DMS114 treated with DMSO at 0.1 percent for 48 hours (cell line): ENCODE measurements at regions not wholly inside any gene's neighbourhood (a gene's known extent, or its start where the extent isn't known, plus 50 kb on each side); places are given as distances from the start of the nearest gene placed in this dataset.

Experiments
- DNase-seq: peaks from one replicate; lab custom pipeline; 2025; ENCODE audit not compliant: unreplicated experiment; lab: John Stamatoyannopoulos, UW

DNA sequence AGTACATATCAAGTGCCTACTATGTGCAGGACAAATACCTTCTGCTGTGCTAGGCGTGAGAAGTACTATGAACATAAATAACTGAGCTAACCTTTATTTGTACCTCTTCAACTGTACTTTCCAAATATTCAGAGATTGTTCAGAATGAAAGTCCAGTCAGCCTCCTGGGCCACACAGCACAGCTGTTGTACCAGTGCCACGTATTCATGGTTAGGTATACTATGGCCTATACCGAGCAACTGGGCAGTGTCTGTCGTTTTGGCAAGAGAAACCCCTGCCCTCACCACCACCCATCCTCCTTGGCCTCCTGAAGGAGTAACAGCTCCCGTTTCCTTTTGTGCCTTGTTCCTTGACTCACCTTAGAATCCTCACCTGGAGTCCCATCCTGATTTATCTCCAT is 53.0 kb downstream of the RASSF10 start:
- no peak for DNase-seq

DNA sequence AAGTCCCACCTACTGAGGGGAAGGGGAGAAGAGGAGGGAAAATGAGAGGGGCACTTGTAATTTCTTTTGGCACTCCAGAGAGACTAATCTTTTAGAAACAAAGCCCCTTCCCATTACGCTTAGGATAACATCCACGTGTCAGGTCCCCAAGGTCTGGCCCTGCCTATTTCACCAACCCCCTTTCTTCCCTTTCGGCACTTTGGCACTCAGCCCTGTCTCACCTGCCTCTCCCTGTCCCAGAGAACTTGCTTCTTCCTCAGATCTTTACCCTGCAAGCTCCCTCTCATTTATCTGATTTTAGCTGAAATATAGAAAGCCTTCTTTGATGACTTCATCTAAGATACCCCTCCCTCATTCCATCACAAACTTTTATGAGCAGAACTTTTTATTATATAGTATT is 55.5 kb downstream of the RASSF10 start:
- no peak for DNase-seq

DNA sequence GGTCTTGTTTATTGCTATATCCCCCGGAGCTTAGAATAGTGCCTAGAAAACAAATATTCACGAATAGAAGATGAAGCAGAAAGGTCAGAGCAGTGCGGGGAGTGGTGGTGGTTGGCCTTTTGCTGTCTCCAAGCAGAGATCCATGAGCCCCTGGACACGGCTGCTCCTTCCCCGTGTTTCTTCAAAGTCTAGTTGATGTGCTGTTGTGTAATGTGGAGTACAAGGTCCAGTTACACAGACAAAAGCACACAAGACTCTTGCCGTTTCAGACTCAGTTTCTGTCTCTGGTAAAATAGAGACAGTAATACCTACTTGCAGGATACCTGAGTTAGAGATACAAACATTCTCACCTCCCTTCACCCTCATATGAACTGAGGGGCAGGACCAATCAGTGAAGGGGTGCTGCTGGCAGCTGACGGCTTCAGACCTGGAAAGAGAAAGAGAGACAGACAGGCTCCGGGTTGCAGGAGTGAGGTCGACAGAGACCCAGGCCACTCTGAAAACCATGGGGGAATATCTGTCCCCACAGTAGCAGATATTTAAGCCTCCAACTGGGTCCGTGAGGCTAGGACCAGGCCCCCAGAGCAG is 56.2 kb downstream of the RASSF10 start:
- no peak for DNase-seq

DNA sequence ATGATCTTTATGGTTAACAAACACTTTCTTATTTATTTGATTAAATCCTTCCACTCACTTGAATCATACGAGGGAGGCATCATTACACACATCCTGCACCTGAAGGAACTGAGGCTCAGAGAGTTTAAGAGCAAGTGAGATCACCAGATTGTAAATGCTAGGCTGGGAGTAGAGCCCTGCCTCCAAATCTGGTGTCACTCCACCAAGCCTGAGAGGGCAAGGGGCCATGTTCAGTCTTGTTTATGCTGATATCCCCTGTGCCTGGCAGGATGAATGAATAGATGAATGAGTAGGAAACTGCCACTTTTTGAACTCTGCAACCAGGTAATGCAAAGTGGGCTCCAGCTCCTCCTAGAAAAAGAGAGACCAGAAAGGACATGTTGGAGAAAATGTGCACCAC is 59.1 kb downstream of the RASSF10 start:
- DNase-seq: no peak

DNA sequence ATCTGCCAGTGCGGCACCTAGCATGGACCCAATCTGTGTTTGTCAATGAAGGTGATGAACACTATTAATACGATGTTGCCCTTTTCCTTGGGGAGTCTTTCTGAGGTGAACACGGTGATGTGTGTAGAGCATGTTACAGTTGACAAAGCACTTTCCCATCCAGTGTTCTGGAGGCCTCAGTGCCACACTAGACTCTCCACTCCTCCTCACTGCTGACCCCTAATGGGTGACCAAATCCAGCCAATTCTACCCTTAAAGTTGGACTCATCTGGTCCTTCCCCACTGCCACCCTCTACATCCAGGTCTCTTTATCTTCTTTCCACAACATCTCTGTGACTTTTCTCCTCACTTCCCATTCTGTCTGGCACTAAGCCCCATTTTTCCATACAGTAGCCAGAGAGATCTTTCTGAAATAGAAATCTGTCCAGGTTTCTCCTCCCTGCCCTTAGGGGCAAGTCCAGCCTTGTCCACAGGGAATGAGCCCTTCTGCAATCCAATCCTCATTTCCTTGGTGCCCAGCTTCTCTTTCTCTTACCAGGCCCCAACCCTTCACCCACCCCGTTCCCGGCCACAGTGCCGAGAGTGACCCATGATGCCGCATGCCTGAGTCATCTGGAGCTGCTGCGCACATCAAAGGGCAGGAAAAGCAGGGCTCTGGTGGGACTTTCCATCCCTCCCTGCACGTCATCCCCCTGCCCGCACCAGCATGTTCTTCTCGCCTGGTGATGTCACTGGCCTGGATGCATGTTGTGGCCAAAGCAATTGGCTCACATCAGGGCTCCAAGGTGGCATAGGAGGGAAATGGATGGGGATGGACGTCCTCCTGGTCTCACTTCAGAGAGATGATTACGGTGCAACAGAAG is 64.2 kb downstream of the RASSF10 start:
- DNase-seq: no peak

DNA sequence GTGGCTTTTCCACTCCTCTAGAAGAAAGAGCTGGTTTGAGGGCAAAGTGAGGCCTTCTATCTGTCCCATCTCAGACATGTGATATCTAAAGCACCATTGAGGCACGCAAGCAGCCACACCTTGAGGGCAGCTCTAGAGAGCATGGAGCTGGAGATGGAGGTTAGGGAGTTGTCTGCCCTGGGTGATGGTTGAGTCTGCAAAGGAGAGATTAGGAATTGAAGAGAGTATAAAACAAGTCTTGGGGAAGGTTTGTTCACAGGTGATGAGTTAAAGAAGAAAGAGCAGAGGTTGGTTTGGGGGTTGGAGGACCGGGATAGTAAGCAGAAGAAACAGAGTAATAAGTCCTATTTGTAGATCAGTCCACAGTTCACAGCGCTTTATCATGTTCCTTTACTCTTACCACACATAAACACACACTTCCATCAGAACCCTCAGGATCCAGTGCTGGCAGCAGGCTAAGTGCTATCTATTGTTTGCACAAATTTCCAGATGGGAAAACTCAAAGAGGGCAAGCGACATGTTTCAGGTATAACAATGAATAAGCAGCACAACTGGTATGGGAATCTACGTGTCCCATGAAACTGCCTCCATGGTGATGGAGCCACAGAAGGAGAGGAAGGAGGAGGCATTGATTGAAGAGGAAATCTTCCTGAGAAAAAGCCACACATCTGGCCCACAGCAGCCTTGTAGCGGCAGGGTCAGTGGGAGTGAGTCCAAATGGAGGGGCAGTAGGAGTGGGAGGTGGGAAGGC is 65.8 kb downstream of the RASSF10 start:
- no peak for DNase-seq

DNA sequence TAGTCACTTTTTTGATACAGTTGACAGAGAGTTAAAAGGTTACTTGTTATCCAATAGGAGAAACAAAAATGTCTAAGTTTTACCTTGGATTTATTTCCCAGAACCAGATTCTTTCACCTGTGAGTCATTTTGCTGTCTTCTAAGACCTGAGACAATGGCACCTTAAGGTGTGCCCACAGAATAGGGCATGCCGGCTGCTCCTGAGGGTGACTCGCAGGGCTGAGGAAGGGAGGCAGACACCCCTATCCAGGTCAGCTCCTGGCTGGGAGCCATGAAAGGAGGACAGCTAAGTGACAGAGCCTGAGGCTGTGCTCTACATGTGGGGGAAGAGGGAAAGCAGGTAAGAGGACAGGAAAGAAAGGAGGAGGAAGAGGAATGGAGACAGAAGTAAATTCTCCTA is 67.8 kb downstream of the RASSF10 start:
- no peak for DNase-seq

DNA sequence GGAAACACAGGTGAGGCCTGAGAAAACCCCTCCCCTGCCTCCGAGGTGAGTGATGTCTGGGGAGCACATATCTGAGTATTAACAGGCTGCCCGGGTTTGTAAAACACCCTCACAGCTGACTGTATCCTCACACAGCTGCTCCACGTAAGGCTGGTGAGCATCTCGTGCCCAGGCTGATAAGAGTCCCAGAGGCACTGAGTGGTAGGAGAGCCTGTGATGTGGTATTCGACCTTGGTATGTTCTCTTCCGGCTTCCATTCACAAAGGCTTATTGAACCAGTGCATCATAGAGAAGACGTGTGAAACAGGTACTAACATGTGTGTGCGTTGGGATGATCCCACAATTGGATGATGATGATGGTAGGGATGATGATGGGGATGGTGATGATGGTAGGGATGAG is 71.7 kb downstream of the RASSF10 start:
- DNase-seq: no peak

DNA sequence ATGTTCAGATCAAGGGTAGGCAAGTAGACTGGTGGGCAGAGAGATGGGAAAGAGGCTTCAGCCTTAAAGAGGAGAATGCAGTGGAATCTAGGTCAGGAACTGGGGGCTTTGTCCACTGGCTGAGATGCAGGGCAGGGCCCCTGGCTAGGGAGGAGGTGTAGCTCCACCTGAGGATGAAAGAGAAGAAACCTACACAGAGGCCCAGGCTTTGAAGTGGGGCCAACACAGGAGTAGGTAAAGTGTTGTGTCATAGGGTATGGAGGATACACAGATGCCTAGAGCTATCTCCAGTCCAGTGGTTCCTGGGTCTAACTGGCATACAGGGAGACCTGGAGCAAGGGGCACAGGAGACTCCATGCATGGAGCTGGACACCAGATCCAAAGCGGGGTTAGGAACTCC is 73.5 kb downstream of the RASSF10 start:
- DNase-seq: no peak

DNA sequence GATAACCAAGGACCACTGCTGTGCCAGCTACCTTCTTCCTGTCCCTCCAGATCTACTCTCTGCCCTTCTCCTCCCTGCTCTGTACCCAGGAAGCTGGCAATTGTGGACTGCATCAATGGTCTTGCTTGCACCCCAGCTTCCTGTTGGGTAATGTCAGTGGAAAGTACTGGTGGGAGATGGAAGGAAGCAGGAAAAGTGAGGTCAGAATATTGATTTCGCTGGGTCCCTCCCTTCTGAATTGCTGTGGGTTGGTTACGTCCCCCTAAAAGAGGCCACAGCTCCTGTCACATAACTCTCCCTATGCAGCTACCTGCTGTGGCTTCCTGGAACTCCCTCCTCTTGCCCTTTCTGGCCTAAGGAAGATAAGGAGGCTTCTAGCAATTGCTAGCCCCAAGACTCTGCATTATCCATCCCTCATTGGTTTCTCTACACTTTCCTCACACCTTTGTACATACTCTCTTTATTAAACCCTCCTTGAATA is 81.2 kb downstream of the RASSF10 start:
- DNase-seq: no peak

DNA sequence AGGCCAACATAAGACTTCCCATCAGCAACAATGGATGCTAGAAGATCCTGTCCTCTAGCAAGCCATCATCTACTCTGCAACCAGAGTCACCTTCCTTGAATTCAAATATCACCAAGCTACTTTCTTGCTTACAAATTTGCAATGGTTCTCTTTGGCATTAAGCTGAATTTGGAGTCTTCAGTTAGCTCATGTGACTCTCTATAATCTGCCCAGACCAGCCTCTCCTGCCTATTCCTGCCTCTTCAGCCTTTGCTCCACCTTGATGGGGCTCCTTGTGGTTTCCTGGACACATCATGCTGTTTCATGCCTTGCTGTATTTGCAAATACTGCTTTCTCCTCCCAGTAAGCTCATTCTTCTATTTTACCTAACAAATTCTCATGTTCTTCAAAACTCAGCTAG is 82.3 kb downstream of the RASSF10 start:
- no peak for DNase-seq

DNA sequence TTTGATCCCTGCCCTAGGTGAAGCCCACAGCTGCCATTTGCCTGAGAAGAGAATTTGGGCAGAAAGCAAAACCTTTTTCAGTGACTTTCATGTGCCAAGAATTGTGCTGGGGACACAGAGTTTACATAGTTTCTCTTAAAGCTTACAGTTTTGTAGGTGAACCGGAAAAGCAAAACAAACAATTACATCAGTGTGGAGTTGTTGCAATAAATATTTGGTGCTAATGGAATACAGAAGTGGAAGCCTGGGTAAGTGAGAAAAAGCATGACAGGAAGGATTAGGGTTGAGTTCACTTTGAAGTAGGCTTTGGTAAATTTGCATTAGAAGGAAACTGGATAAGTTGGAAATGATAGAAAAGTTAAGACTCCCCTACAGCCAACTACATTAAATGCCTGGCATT is 82.7 kb downstream of the RASSF10 start:
- no peak for DNase-seq

DNA sequence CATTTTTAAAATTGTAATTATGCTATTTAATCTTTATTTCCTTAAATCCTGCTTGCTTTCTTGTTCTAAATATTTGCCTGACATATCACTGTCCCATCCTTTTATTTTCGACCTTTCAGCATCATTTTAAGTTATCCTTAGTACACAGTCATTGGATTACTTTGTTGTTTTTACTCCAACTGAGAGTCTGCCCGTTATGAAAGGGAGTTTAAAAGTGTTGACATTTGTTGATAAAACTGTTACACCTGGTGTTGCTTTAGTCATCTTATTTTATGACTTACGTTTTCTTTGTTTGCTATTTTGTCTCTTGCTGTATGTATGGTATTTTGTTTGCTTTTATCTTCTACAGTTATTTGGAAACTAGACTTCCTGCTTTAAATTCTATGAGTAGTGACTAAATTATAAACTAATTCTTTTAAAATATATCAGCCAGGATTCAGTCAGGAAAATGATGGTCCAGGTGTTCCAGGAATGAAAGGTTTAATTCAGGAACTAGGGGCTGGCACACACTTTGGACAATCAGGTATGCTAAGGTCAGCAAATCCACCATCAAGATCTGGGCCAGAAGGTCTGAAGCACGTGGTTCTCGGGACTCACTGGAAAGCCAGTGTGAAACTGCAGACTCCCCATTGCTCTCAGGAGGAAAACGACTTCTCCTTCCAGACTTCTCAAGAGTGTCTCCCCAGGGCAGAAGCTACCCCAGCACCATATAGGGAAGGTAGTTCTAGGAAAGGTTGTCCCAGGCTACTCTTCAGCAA is 86.0 kb downstream of the RASSF10 start:
- DNase-seq: no peak

DNA sequence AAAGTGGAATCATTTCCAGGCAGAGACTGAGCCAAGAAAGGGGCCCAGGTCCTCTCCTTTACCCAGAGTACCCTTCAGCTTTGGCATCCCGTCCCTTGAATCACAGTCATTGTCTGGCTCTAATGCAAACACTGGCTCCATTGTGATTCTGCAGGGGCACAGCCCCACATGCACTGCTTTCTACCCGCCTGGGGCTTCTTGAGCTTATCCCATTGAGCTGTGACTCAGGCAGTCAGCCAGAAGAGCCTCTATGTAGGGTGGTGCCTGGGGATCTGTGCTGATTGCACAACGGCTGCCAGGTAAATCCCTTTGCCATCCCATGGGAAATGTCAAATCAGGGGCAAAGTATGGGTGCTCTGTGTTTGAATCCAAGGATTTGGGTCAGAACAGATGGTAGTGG is 88.9 kb downstream of the RASSF10 start:
- no peak for DNase-seq

DNA sequence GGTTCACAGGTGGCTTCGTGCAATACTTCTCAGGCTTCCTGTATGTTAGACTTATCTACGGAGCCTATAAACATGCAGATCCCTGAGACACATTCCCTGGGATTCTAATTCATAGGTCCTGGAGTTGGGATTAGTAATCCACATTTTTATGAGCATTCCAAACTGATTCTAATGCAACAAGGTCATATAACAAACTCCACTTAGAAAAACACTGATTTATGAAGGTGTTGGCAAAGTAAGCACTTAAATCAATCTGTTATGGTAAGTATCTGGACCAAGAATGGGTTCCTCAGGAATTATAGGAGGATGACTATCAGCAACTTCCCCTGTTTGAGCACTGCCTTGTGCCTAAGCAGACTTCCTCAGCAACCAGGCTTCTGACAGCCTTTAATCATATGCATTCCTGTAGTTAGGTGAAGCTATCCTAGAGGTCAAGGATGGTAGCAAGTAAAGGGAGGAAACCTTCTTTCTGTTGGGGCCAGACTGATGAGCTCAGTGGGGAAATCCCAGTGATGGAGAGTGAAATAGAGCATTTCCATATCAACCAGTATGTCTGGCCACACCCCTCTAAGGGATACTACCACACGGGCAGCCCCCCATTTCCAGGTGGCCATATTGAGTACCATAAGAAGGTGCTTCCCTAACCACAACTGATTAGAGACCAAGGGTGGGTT is 89.6 kb downstream of the RASSF10 start:
- DNase-seq: no peak

DNA sequence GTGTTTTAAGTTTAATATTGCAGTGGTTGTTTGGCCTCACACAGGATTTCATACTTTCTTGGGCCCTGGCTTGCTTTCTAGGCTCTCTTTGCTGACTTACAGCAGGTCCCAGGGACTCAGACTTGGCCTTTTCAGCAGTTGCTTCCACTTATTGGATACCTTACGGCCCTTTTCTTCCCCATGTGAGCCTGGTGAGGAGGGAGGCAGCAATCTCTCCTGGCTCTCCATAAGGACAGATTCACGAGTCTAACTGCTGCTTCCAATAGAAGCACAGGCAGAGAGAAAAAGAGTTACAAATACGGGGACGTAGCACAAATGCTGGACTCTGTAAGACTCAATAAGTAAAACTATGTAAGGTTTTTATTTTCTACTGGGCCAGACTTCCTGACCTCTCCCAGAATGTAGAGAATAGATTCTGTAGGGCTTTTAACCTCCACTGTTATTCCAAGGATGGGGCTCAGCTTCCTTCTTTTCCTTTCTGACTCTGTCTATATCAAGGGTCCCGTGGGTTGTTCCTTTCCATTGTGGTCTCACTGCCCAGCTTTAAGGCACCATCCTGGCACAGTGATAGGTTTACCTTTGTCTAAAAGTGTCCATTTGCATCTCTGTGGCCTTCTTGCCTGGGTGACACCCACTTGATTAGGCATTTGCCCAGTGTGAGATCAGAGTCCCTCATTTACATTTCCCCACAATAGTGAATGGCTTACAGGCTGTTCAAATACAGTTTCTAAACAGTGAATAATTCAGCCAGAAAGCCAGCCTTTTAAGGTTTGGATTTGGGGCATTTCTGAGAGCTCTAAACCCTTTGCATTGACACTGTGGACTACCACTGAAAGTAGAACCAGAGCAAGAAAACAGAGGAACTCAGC is 92.8 kb downstream of the RASSF10 start:
- no peak for DNase-seq

DNA sequence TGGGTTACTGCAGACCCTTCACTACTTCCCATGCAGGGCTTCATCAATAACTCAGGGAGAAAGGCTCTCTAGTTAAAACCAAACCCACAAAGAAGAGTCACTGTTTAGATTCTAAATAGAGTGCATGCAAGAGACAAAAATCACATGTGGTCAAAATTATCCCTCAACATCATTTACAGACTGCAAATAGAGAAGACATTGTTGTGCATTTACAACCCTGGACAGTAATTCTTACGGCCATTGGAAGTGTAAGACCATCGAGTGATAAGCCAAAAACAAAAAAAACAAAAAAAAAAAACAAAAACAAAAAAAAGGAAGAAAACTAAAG is 93.4 kb downstream of the RASSF10 start:
- DNase-seq: no peak

DNA sequence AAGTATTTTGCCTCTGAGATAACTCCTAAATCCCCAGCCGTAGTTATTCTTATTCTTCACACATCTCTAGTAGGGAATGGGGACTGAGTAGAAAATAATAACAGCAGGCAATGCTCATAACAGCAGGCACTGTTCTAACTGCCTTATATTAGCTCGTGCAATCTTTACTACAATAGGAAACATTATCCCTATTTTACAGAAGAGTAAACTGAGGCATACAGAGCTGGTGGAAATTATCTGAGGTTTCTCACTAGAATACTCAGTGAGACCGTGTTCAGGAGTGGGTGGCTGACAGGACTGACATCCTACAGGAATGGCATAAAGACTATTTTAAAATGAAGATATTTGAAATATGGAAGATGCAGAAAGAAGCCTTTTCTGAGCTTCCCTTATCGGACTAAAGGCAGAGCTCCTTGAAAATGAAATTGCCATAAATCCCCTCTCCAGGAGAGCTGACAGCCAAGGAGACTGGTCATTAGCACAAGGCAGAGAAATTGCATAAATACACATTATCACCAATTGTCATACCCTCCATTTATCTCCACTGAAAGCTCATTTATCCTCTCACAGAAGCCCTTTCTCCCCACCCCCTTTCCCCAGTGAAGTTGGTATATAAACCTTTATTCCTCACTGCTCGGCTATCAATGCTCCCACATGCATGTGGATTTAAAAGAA is 93.9 kb downstream of the RASSF10 start:
- no peak for DNase-seq

DNA sequence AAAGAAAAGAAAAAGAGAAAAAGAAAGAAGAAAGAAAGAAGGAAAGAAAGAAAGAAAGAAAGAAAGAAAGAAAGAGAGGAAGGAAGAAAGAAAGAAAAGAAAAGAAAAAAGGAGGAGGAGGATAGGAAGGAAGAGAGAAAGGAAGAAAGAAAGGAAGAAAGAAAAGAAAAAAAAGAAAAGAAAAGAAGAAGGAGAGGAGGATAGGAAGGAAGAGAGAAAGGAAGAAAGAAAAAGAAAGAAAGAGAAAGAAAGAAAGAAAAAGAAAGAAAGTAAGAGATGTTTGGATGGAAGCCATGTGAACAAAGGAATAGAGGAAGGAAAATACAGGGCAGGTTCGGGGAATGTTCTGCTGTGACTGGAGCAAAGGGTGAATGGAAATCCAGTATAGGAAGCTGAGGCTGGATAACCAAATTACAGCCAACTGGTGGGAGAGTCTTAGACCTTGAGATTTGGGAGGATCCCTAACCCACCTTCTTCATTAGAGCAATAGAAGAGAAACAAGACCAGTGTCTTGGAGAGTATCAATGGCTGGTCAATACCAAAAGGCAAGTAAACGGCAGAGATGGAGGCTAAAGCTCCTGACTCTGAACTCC is 94.9 kb downstream of the RASSF10 start:
- no peak for DNase-seq
